ENCODE measurements at regions not wholly inside any gene's neighbourhood (a gene's known extent, or its start where the extent isn't known, plus 50 kb on each side); places are given as distances from the start of the nearest gene placed in this dataset.

DNA sequence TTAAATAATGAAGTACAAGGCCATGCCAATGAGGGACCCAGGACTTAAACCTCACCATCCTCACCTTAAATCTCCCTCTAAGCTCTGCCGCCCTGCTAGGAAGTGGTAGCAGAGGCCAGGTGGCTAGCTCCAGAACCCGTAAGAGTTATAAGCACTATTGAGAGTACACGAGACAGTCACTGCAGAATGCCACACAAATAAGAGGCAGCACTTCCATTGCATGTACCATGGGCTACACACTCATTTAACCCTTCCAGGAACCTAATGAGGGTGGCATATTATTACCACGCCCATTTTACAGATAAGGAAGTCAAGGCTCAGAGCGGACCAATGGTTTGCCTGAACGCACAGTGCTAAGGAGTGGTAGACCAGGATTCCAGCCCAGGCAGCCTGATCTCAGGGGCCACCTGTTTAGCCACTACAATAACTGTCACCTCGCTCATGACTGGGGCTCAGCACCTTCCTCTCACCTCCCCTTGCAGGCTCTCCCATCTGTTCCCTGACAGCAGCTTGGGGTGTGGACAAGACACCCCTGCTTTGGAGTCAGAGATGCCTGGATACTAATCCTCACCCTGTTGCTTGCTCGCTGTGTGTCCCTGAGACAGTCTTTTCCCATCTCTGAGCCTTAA, 54.8 kb upstream of the ID3 start:
- DNase-seq = no peak

DNA sequence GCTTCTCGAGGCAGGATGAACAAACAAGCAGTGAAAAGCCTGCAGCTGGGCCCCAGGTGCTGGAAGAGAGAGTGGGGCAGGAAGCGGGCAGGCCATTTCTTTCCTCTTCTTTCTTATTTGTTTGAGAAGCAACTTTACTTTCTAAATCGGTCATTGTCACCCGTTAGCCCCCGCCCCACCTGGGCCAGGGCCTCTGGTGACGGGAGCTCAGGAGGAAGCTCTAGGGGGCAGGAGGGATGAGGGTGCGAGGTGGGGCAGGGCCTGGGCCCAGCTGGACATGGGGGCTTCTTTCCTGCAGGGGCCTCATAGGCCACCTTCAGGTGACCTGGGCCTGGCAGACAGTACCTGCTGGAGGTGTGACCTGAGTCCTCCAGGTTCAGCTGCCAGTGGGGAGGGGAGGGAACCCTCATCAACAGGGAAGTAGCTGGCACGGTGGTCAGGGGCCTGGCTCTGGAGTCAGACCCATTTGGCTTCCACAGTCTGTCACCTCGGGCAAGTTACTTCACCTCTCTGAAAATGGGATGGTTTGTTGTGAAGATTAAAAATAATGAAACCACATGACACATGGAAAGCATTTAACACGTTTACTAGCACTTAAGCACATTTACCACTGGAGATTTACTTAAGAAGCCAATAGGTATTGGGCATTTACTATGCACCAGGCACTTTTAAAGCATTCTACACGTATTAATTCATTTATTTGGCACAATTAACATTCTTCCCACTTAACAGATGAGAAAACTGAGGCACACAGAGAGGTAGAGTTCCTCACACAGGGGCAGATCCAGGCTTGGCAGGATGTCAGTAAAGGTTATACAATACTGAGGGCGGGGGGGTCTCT, 54.1 kb upstream of the ID3 start:
- peak; percentile 46 to 51 for DNase-seq

DNA sequence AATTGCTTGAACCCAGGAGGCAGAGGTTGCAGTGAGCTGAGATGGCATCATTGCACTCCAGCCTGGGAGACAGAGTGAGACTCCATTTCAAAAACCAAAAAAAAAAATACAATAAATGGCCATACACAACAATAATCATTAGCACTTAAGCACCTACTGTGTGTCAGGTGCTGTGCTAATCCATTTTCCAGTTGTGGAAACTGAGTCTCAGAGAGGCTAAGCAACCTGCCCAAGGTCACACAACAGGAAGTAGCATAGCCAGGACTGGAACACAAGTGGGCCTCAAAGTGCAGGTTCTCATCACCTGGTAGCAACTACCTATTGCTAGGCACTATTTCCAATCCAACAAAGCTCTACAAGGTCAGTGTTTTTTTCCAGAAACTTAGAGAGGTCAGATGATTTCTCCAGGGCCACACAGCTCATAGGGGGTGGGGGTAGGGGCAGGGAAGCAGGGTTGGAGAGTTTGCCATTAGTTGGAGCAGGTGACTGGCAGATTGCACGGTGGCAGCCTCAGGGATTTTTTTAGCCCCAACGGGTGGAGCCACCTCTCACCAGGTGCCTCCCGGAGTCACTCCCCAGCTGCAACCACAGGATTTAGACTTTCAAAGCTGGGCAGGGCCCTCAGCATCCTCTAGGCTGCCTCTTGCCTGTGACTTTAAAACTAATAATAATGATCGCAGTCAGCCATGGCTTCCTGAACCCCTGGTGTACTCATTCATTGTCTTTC, 52.5 kb upstream of the ID3 start:
- no peak for DNase-seq

DNA sequence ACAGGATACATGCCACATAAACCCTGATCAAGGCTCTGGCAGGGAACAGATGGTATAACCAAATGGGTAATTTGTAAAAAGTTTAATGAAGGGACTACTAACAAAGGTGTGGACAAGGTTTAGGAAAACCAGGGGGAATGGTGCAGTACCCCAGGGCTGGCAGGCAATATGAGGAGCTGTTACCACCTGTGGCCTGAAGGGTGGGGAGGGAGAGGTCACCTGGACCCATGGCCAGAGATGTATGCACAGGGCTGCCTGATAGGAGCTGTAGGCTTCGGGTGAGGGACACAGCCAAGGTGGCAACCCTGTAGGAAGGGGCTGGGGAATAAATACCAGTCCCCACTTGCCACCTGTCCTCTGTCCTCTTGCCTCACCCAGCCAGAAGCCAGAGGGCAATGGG, 51.4 kb upstream of the ID3 start:
- DNase-seq = no peak

DNA sequence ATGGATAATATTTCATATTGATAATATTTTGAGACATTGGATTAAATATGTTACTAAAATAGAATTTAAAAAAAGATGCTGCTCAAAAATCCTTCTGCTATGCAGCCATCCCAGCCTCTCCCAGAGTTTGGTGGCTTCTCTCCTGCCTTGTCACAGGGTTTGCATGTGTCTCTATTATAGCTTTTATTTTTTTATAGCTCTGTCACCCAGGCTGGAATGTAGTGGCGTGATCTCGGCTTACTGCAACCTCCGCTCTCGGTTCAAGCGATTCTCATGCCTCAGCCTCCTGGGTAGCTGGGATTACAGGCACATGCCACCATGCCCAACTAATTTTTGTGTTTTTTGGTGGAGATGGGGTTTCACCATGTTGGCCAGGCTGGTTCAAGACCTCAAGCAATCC, 50.7 kb upstream of the ID3 start:
- DNase-seq = no peak

Measured in activated CD4-positive, alpha-beta T cell treated with anti-CD3 and anti-CD28 coated beads, Interleukin-2, amount 50 U/mL, for 48 hours (primary cell).